Astrocyte (in vitro differentiated cells and primary cell): ENCODE measurements at regions not wholly inside any gene's neighbourhood (a gene's known extent, or its start where the extent isn't known, plus 50 kb on each side); places are given as distances from the start of the nearest gene placed in this dataset.

Source experiments
- DNase-seq: peaks from one replicate; pipeline ENCODE4 v3.0.0-alpha.2; 2010; ENCODE audit warnings: low read depth
- FAIRE-seq: peaks from 2 replicates; lab custom pipeline; 2011; peaks lifted over from hg19 to GRCh38; lab: Jason Lieb, UNC
- H2AFZ ChIP-seq: 2 replicates; pipeline ENCODE4 v1.6.0; 2012; ENCODE audit warnings: low read depth, low read length, inconsistent platforms
- H3K27ac ChIP-seq: 2 replicates; pipeline ENCODE4 v1.5.1; 2011; ENCODE audit warnings: low read depth, low read length, inconsistent platforms
- H3K27me3 ChIP-seq: 2 replicates; pipeline ENCODE4 v1.6.0; 2011; ENCODE audit warnings: low read length, inconsistent platforms; ENCODE audit not compliant: insufficient read depth
- H3K36me3 ChIP-seq: 2 replicates; pipeline ENCODE4 v1.5.1; 2011; ENCODE audit warnings: low read length, inconsistent platforms; ENCODE audit not compliant: insufficient read depth
- H3K4me1 ChIP-seq: 2 replicates; pipeline ENCODE4 v1.5.1; 2011; ENCODE audit warnings: low read length, inconsistent platforms; ENCODE audit not compliant: insufficient read depth
- H3K4me2 ChIP-seq: 2 replicates; pipeline ENCODE4 v1.6.0; 2012; ENCODE audit warnings: low read length, inconsistent platforms
- H3K4me3 ChIP-seq: 2 replicates; pipeline ENCODE4 v1.5.1; 2011; ENCODE audit warnings: low read depth, mild to moderate bottlenecking, low read length, inconsistent platforms; ENCODE audit not compliant: insufficient read depth
- H3K79me2 ChIP-seq: 2 replicates; pipeline ENCODE4 v1.6.0; 2012; ENCODE audit warnings: mild to moderate bottlenecking, low read length, inconsistent platforms; ENCODE audit not compliant: insufficient read depth
- H3K9ac ChIP-seq: 2 replicates; pipeline ENCODE4 v1.6.0; 2012; ENCODE audit warnings: mild to moderate bottlenecking, low read length, inconsistent platforms
- H3K9me3 ChIP-seq: 2 replicates; pipeline ENCODE4 v1.5.1; 2012; ENCODE audit warnings: low read depth, mild to moderate bottlenecking, low read length, inconsistent platforms; ENCODE audit not compliant: insufficient read depth
- H4K20me1 ChIP-seq: 2 replicates; pipeline ENCODE4 v1.6.0; 2012; ENCODE audit warnings: low read length, inconsistent platforms; ENCODE audit not compliant: insufficient read depth
- H3K27ac Mint-ChIP-seq: one replicate; pipeline ENCODE4 v1.8.0; 2021; ENCODE audit warnings: mild to moderate bottlenecking, mixed read lengths; ENCODE audit not compliant: unreplicated experiment
- H3K27me3 Mint-ChIP-seq: one replicate; pipeline ENCODE4 v1.8.0; 2021; ENCODE audit warnings: low read depth, mixed read lengths; ENCODE audit not compliant: unreplicated experiment
- H3K36me3 Mint-ChIP-seq: one replicate; pipeline ENCODE4 v1.8.0; 2021; ENCODE audit warnings: low read depth, mixed read lengths; ENCODE audit not compliant: unreplicated experiment
- H3K4me1 Mint-ChIP-seq: one replicate; pipeline ENCODE4 v1.8.0; 2021; ENCODE audit warnings: low read depth, mixed read lengths; ENCODE audit not compliant: unreplicated experiment
- H3K4me3 Mint-ChIP-seq: one replicate; pipeline ENCODE4 v1.8.0; 2021; ENCODE audit warnings: mild to moderate bottlenecking, moderate library complexity, mixed read lengths; ENCODE audit not compliant: unreplicated experiment
- H3K9me3 Mint-ChIP-seq: one replicate; pipeline ENCODE4 v1.8.0; 2021; ENCODE audit warnings: mild to moderate bottlenecking, mixed read lengths; ENCODE audit not compliant: unreplicated experiment
- EZH2 ChIP-seq: IDR thresholded peaks from 2 replicates; pipeline ENCODE4 v1.6.1; 2012; ENCODE audit warnings: mild to moderate bottlenecking, low read length, inconsistent platforms; ENCODE audit not compliant: insufficient read depth
- TF ChIP-seq, protein P1 (sequence below): IDR thresholded peaks from 2 replicates; pipeline ENCODE4 v1.5.1; 2011; ENCODE audit warnings: low read depth, mild to moderate bottlenecking, inconsistent platforms, low read length, moderate library complexity; ENCODE audit not compliant: insufficient read depth

GRCh38 chrX:110858565-110858964 lies 62.9 kb upstream of the CHRDL1 start:
- H2AFZ ChIP-seq = no peak overlapping the region
- TF ChIP-seq, protein P1, sequence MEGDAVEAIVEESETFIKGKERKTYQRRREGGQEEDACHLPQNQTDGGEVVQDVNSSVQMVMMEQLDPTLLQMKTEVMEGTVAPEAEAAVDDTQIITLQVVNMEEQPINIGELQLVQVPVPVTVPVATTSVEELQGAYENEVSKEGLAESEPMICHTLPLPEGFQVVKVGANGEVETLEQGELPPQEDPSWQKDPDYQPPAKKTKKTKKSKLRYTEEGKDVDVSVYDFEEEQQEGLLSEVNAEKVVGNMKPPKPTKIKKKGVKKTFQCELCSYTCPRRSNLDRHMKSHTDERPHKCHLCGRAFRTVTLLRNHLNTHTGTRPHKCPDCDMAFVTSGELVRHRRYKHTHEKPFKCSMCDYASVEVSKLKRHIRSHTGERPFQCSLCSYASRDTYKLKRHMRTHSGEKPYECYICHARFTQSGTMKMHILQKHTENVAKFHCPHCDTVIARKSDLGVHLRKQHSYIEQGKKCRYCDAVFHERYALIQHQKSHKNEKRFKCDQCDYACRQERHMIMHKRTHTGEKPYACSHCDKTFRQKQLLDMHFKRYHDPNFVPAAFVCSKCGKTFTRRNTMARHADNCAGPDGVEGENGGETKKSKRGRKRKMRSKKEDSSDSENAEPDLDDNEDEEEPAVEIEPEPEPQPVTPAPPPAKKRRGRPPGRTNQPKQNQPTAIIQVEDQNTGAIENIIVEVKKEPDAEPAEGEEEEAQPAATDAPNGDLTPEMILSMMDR = no peak
- TF ChIP-seq EZH2 = no peak
- no peak overlapping the region for H3K27ac ChIP-seq
- Mint-ChIP-seq H3K36me3 (no peaks in the 10 kb centered on the region), H3K27me3 (peaks cover 2% of the 10 kb centered on the region), H3K27ac (no peak overlapping the region), H3K9me3 (no peaks in the 10 kb centered on the region), H3K4me3 (no peak overlapping the region), H3K4me1 (no peaks in the 10 kb centered on the region)
- H3K9me3 ChIP-seq = no peaks in the 10 kb centered on the region
- H3K36me3 ChIP-seq = no peaks in the 10 kb centered on the region
- H3K4me3 ChIP-seq = no peak overlapping the region
- FAIRE-seq = peak; percentile 29
- no peaks in the 10 kb centered on the region for H3K79me2 ChIP-seq
- H3K4me1 ChIP-seq = no peaks in the 10 kb centered on the region
- no peak for DNase-seq
- no peaks in the 10 kb centered on the region for H4K20me1 ChIP-seq
- H3K27me3 ChIP-seq = no peaks in the 10 kb centered on the region
- H3K9ac ChIP-seq = no peak overlapping the region
- no peak overlapping the region for H3K4me2 ChIP-seq

GRCh38 chrX:110853610-110854009 lies 58.0 kb upstream of the CHRDL1 start:
- Histone ChIP-seq H3K4me2 (no peak overlapping the region), H4K20me1 (no peaks in the 10 kb centered on the region), H2AFZ (no peak overlapping the region), H3K27ac (no peak overlapping the region), H3K36me3 (no peaks in the 10 kb centered on the region), H3K4me1 (no peaks in the 10 kb centered on the region), H3K9me3 (no peaks in the 10 kb centered on the region), H3K9ac (no peak overlapping the region), H3K4me3 (no peak overlapping the region), H3K79me2 (no peaks in the 10 kb centered on the region), H3K27me3 (no peaks in the 10 kb centered on the region)
- H3K4me3 Mint-ChIP-seq = no peak overlapping the region
- peaks cover 2% of the 10 kb centered on the region for H3K27me3 Mint-ChIP-seq
- no peak overlapping the region for H3K27ac Mint-ChIP-seq
- DNase-seq (peak; percentile 5), FAIRE-seq (peak; percentile 68)
- no peak for TF ChIP-seq EZH2
- TF ChIP-seq, protein P1 = no peak
- peaks cover 3% of the 10 kb centered on the region for H3K4me1 Mint-ChIP-seq
- no peaks in the 10 kb centered on the region for H3K9me3 Mint-ChIP-seq
- no peaks in the 10 kb centered on the region for H3K36me3 Mint-ChIP-seq

DNA sequence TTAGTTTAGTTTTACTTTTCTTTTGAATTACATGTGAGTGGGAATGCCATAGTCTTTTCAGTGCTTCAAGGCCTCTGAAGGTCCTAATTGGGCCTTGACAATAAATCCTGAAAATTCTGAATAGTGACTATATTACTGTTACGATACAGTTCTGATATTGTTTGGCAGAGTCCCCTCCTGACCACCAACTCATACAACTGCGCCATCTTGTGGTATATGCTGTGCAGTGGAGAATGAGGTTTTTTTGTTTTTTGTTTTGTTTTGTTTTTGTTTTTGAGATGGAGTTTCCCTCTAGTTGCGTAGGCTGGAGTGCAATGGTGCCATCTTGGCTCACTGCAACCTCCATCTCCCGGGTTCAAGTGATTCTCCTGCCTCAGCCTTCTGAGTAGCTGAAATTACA lies 56.6 kb upstream of the CHRDL1 start:
- Histone ChIP-seq H3K4me3 (no peak overlapping the region), H4K20me1 (no peaks in the 10 kb centered on the region), H3K36me3 (no peaks in the 10 kb centered on the region), H3K4me1 (no peaks in the 10 kb centered on the region), H3K9ac (no peak overlapping the region), H2AFZ (no peak overlapping the region), H3K9me3 (no peaks in the 10 kb centered on the region), H3K4me2 (no peak overlapping the region), H3K27me3 (no peaks in the 10 kb centered on the region), H3K27ac (no peak overlapping the region), H3K79me2 (no peaks in the 10 kb centered on the region)
- Mint-ChIP-seq H3K27ac (no peak overlapping the region), H3K27me3 (peaks cover 2% of the 10 kb centered on the region), H3K4me3 (no peak overlapping the region), H3K4me1 (peaks cover 3% of the 10 kb centered on the region), H3K9me3 (no peaks in the 10 kb centered on the region), H3K36me3 (no peaks in the 10 kb centered on the region)
- no peak for DNase-seq
- no peak for FAIRE-seq
- TF ChIP-seq, protein P1 = peak; percentile 45
- TF ChIP-seq EZH2 = no peak
